Spleen (tissue), 7 donors: ENCODE measurements at regions not wholly inside any gene's neighbourhood (a gene's known extent, or its start where the extent isn't known, plus 50 kb on each side); places are given as distances from the start of the nearest gene placed in this dataset.

Experiments used
- CTCF ChIP-seq, 11 experiments: fragments of 200-600 bp in 7 of 11; fragments of 450-650 bp in 4 of 11; sonication (generic) in 4 of 11; IDR thresholded peaks in 8 of 11; conservative IDR thresholded peaks in 3 of 11; 1 replicate in 7 of 11; 2 replicates in 4 of 11; pipeline versions ENCODE4 v1.4.0 to v1.8.0; 2016 to 2021; ENCODE audit warnings: antibody characterized with exemption in 11 of 11, inconsistent platforms in 4 of 11, mild to moderate bottlenecking in 1 of 11
- POLR2A ChIP-seq, 3 donors: fragments of 450-650 bp; IDR thresholded peaks; one replicate each; pipeline ENCODE4 v1.5.1; 2017; ENCODE audit warnings: antibody characterized with exemption in 3 of 3, mild to moderate bottlenecking in 1 of 3
- POLR2AphosphoS5 ChIP-seq, 3 donors: sonication (generic); formaldehyde crosslinking; IDR thresholded peaks; one replicate each; pipeline ENCODE4 v1.5.1; 2017; ENCODE audit warnings: antibody characterized with exemption in 3 of 3
- donor health status: DM: no; HTN: no; CAD: no; lungs with moderate emphysema.
- donor health status: DM: no; HTN: no; CAD: no.
- donor health status: DM: no; HTN: no; CAD: no.

DNA sequence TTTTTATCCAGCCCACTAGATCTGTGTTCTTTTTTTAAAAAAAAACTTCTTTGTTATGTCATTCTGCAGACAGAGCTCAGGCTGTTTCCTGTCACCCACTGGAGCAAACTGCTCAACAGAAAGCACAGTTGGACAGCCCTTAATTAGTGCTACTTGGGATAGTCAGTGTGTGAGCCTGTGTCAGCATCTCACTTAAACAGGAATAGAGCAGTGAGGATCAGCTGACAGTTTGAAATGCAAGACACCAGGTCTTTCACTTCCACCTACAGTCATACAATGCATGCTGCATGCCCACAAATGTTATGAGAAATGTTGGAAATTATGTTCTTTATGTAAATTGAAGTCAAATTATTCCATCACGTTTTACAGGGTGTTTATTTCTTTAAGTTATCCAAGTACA, 174.9 kb downstream of the NR4A2 start:
- TF ChIP-seq CTCF (IDR thresholded peaks at IDR 0.05 in 8 of 11, conservative IDR thresholded peaks at IDR 0.05 in 3 of 11) (no peak), POLR2A (IDR thresholded peaks at IDR 0.05) (no peak), POLR2AphosphoS5 (IDR thresholded peaks at IDR 0.05) (no peak)
